Hepatocyte (in vitro differentiated cells): ENCODE measurements at regions not wholly inside any gene's neighbourhood (a gene's known extent, or its start where the extent isn't known, plus 50 kb on each side); places are given as distances from the start of the nearest gene placed in this dataset.

Source experiments
- CTCF ChIP-seq: fragments of 200-600 bp; sonication (generic); IDR thresholded peaks from 2 replicates; pipeline ENCODE4 v1.5.1; 2016; ENCODE audit warnings: antibody characterized with exemption, mild to moderate bottlenecking; ENCODE audit not compliant: poor library complexity
- EZH2 ChIP-seq: fragments of 200-600 bp; sonication (generic); IDR thresholded peaks from 2 replicates; pipeline ENCODE4 v1.6.1; 2016; ENCODE audit warnings: antibody characterized with exemption, mild to moderate bottlenecking, borderline replicate concordance
- EZH2phosphoT487 ChIP-seq: fragments of 200-600 bp; sonication (generic); IDR thresholded peaks from one replicate; pipeline ENCODE4 v1.6.1; 2018; ENCODE audit warnings: antibody characterized with exemption, mild to moderate bottlenecking, low read depth, moderate library complexity; ENCODE audit not compliant: unreplicated experiment, severe bottlenecking

- TF ChIP-seq CTCF (no peak), EZH2 (no peak), EZH2phosphoT487 (no peak)
Observed at GRCh38 chr4:138655985-138656384, 359.6 kb upstream of the NOCT start.
